Stimulated activated CD8-positive, alpha-beta memory T cell treated with anti-CD3 and anti-CD28 coated beads, Interleukin-12 subunit alpha, Interleukin-12 subunit beta, amount 100 ng/mL, for 1 hour (primary cell): ENCODE measurements at regions not wholly inside any gene's neighbourhood (a gene's known extent, or its start where the extent isn't known, plus 50 kb on each side); places are given as distances from the start of the nearest gene placed in this dataset.

Experiments used
- DNase-seq: peaks from one replicate; pipeline ENCODE4 v3.0.0-alpha.2; 2020; ENCODE audit warnings: low read depth

DNA sequence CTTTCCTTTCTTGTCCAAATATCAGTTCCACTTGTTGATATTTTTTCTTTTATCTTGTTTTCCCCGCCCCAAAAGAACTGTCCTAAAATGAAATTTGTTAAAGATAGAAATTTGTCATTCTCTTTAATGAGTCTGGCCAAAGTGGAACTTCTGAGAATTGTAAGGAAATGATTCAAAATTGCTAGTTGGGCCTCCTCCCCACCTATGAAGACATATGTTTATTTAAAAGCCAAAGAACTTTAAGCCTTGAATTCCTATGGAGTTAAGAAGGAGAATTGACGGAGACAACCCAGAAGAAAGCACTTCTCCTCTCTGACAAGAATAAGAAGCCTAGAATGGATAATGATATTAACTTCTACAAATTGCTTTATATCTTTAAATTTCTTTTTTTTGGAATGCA, 59.1 kb upstream of the ALDH1A1 start:
- no peak for DNase-seq

- DNase-seq: no peak
Measured at GRCh38 chr9:73011181-73011750, 58.4 kb upstream of the ALDH1A1 start.

- DNase-seq: no peak
Measured at GRCh38 chr9:73009649-73010288, 56.9 kb upstream of the ALDH1A1 start.

DNA sequence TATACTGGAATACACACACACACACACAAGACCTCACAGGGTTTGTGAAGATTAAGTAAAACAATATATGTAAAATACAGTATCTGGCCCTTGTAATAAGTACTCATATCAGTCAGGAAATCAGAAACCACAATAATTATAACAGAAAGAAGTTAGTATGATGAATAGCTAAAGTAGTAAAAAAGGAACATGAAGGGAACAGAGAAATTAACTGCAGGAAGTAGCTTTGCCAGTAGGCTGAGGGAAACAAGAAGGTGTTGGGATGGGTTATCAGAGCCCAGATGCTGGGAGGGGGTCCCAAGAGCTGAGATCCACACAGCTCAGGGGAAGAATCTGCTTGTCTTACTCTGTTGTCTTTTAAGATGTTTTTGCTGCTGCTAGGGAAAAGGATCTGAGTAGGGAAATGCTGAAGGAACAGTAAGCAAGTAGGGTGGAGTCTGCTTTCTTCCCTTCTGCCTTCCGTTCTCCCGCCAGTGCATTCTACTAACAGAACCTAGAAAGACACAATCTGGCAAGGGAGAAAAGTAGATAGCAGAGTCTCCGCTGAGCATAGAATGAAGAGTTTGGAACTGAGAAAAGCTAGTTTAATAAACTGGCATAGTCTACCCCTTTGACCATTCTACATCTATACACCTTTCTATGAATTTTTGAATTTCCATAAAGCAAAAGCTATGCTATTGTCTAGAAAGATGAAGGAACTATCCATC, 55.3 kb upstream of the ALDH1A1 start:
- no peak for DNase-seq

DNA sequence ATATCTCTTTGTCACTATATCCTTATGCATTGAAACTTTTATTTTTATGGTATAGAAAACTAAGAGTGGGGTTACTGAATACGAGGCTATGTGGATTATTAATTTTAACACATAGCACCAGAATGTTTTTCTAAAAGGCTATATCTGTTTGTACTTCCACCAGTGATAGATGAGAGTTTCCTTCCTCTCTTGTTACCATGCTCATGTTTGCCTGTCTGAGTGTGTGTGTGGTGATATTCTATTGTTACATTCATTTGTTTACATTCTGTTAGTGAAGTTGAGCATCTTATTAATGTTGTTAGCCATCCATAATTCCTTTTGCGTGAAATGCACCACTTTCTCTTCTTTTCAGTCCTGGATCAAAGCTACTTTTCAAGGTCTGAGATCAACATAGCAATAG, 54.1 kb upstream of the ALDH1A1 start:
- DNase-seq: no peak
